Glomerular visceral epithelial cell (primary cell): ENCODE measurements at regions not wholly inside any gene's neighbourhood (a gene's known extent, or its start where the extent isn't known, plus 50 kb on each side); places are given as distances from the start of the nearest gene placed in this dataset.
A peak's percentile ranks its signal among the peaks of the same experiment; 100 is the strongest.
"Not testable (repeated sequence)": the region's sequence is repeated elsewhere in the genome, so short reads cannot be mapped to it uniquely, and the experiment has no call there.

Source experiments
- DNase-seq: peaks from one replicate; pipeline ENCODE4 v3.0.0-alpha.2; 2016; ENCODE audit errors: extremely low spot score

DNA sequence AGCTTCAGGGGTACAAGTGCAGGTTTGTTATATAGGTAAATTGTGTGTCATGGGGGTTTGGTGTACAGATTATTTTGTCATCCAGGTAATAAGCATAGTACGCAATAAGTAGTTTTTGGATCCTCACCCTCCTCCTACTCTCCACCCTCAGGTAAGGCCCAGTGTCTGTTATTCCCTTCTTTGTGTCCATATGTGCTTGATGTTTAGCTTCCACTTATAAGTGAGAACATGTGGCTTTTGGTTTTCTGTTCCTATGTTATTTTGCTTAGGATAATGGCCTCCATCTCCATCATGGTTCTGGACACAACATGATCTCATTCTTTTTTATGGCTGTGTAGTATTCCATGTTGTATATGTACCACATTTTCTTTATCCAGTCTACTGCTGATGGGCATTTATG is 298.4 kb downstream of the LIG4 start:
- DNase-seq: not testable (repeated sequence)

DNA sequence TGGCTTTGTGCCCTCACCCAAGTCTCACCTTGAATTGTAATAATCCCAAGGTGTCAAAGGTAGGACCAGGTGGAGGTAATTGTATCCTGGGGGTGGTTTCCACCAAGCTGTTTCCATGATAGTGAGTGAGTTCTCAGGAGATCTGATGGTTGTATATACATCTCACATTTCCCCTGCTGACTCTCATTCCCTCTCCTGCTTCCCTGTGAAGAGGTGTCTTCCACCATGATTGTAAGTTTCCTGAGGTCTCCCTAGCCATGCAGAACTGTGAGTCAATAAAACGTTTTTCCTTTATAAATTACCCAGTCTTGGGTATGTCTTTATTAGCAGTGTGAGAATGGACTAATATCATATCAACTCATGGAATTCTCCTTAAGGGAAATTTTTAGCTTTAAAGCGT is 302.6 kb downstream of the LIG4 start:
- no peak for DNase-seq

DNA sequence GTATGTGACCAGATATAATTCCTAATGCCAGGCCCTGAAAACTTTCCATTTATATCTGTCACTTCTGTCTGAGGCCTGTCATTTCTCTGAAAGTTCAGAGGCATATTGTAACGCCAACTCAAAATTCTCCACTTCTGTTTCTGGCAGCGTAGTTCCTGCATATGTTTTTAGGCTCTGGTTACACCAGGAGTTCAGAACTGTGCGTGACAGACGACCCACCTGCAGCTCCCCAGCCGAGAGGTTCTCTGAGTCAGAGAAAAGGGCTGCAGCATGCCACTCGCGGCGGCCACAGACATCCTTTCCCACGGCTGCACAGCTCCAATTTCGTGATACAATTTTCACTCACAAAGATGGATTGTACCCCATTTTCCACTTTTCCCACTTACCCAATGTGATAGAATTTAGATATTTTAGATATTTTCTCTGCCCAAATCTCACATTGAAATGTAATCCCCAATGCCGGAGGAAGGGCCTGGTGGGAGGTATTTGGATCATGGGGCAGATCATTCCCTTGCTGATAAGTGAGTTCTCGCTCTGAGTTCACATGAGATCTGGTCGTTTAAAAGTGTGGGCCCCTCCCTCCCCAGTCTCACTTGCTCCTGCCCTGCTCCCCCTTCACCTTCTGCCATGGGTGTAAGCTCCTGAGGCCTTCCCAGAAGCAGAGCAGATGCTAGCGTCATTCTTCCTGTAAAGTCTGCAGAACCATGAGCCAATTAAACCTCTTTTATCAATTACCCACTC is 308.1 kb downstream of the LIG4 start:
- peak; percentile 60 for DNase-seq

DNA sequence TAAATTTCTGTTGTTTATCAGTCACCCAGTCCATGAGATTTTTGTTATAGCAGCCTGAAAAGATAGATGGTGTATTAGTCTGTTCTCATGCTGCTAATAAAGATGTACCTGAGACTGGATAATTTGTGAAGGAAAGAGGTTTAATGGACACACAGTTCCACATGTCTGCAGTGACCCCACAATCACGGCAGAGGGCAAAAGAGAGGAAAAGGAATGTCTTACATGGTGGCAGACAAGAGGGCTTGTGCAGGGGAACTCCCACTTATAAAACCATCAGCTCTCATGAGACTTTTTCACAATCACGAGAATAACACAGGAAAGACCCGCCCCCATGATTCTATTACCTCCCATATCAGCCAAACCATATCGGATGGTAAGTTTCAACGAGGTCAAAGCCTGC is 309.2 kb downstream of the LIG4 start:
- no peak for DNase-seq

DNA sequence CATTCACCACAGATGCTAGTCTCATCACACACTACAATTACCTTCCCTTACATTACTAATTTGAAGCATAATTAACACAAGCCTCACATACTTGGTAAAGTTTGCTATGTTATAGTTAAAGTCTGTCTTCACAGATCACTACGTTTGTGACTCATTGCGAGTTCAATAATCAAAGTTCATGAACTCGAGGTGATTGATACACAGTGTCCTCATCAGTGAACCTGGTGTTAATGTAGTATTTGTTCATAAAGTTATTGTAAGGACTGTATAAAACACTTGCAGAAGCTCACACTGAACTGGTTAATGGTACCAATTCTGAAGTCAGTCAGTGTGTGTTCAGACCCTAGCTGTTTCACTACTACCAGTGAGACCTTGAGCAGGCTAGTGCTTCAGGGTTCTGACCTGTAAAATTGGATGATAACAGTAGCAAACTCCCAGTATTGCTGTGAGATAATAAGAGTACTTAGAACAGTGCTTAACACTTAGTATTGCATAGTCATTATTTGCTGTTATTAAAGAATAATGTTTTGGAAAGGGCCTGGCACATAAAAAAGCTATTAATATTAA is 313.3 kb downstream of the LIG4 start:
- no peak for DNase-seq

DNA sequence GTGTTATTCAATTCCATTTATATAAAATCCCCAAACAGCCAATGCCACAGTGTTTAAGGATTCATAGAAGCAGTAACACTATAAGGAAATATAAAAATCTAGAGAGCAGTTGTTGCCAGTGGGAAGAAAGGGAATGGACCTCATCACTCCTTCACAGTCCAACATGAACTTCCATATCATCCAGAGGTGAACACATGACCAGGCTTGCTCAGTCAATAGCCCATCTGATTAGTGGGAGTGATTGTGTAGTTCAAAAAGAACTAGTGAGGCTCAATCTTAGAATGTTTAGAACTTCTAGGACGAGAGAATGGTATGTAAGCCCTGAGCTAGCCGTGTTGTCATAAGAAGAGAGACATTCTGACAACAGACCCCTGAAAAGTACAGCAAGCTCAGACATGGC is 314.1 kb downstream of the LIG4 start:
- DNase-seq: no peak

DNA sequence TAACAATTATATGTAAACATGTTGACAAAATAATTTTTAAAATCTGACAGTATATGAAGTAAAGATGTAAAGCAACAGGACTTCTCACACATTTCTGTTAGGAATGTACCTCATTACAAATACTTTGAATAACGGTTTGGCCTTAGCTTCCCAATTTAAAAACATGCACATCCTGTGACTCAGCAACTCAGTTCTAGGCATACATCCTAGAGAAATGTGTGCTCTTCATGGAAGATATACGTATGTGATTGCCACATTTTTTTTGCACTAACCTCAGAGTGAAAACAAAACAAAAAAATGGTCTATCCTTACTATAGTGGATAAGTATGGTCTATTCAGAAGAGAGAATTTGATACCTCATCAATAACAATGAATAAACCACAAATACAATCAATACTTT is 314.6 kb downstream of the LIG4 start:
- DNase-seq: no peak

DNA sequence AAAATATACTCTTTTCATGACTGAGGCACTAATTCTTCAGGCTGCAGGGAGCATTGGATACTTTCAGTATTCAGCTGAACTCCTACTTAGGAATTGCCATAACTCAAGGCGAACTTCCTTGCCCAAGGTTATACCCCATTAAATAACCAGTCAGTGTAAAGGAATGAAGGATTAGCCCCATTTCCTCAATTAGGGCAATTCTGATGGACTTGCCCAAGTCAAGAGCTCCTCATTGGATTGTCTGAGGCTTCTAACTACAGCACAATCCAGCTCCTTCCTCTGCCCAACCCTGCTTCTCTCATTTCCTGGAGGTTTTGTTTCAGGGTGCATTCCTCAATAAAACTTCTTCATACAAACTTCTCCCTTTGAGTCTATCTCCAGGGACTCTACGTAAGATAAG is 329.2 kb downstream of the LIG4 start:
- DNase-seq: no peak

DNA sequence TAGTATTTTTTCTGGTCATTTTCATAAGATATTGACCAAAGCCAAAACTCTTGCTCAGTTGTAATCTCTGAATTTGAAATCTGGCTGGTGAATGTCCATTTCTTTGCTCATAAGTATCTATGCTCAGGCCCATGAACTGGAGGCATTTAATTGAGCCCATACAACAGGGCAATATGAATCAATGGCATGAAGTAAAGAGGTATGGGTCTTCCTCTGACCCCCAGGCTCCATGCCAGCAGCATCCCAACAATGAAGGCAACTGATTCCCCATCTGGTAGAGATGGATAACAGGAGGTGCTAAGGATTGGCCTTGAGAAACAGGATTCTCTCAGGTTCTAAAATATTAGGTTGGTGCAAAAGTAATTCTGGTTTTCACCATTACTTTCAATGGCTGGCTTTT is 330.8 kb downstream of the LIG4 start:
- DNase-seq: no peak

DNA sequence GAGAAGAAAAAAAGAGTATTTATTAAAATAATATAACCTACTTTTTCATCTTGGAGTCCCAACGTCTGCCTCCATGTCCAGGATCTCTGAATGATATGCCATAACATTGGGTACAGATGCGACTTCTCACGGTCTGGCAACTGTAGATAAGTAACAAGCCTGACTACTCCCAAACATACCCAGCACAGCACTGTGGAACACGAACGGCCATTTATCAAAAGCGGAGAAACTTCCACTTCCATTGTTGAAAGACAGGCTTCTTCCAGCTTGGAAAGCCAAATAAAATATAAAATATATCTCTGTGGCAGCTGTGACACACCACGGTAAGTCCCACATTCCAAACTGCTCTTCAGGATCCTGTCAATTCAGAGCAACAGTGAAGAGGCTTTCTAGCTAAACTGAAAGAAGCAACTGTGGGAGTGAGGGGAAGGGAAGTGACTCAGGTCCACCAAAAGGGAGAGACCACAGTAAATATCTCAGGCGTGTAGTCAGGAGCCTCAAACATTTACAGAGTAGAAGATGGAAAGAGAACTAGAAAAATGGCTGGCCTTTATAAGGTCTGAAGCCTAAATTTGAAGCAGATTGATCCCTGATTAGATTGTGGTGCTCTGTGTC is 331.7 kb downstream of the LIG4 start:
- peak; percentile 78 for DNase-seq

DNA sequence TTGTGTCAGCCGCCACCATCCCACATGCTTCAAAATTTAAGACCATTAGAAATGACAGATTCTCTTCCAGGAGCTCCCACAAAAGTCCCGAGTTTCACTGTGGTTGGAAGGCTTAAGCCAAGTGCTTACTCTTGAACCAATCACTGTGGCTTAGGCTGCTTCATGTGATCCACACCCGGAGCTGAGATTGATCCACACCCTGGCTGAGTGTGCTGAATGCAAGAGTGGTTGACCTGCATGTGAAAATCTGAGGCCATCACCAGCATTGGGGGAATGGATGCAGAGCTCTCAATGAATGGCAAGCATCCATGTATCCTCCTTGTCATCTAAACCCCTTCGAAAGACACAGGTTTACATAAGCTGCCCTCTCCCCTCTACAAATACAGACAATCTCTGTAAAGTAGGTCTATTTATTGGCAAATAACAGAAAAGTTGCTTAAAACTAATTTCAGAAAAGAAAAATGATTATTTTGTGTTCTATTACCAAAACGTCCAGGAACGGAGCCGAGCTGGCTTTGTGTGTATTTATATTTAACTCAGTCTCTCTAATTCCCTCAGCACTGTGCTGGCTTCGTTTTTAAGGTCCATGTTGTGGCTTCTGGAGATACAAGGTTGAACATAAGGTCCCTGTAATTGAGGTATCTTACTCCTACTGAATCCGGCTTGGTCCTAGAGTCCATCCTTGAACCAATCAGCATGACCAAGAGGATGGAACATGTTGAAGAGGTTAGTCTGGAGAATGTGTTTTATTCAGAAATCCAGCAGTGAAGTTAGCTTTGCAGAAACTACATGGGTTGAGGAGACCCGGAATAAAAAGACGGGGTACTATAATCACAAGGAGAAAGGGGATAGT is 332.4 kb downstream of the LIG4 start:
- DNase-seq: no peak

DNA sequence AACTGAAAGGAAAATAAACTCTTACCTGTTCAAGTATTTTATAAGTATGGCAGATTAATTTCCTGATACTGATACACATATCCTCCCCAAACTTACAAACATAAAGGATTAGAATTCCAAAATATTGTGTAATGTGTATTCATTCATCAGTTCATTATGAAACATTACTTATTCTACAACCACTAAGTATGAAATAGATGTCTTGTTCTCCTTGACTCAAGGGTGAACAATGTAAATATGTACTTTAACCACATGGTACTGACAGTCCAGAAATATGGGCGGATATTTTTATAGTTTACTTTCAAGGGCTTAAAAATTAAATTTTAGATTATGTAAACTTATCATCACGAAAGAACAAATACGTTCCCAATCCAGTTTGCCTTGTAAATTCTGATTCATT is 334.0 kb downstream of the LIG4 start:
- DNase-seq: no peak

DNA sequence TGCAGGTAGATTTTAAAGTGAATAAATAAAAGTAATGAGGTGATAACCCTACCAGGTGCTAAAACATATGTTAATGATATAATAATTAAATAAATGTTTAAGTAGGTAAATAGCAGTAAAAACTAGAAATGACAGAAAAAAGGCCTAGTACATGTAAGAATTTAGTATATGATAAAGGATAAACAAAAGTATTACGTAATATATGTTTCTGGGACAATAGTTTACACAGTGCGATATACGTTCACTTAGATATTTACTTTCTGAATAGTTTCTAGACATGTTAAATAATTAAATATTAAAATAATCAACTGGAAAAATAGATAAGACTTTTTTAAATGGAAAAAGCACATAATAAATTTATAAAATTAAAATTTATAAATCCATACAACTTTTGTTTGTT is 340.9 kb downstream of the LIG4 start:
- no peak for DNase-seq

DNA sequence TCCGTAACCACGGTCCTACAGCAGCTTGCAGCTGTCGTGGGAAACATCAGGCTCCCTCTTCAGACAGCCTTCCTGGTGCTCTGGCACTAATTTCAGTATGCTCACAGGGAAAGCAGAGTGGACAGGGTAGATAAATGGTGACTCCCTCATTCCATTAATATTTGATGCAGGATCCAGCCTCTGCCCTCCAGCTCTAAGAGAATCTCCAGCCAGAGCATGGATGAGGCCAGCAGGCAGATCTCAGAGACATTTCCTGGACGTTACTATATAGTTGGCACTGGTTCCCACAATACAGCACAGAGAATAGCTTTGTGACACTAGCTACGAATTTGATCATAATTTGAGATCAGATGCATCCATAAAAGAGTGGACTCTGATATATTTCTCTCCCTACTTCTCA is 341.4 kb downstream of the LIG4 start:
- no peak for DNase-seq

DNA sequence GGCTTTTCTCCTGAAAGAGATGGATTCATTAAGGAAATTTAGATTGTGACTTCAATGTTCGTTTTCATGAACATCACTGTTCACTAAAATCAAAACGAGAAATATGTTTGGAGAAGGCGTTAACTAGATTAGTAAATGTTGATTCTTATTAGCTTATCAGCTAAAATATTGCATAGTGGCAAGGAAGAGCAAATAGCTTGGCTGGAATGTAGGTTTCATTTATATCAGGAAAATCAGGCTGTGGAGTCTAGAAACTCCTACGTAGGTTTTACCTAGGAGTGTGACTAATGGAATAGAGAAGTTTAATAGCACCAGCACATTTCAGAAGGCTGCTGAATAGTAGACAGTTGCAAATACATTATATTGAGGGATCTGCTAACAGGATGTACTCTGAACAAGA is 344.9 kb downstream of the LIG4 start:
- DNase-seq: no peak

DNA sequence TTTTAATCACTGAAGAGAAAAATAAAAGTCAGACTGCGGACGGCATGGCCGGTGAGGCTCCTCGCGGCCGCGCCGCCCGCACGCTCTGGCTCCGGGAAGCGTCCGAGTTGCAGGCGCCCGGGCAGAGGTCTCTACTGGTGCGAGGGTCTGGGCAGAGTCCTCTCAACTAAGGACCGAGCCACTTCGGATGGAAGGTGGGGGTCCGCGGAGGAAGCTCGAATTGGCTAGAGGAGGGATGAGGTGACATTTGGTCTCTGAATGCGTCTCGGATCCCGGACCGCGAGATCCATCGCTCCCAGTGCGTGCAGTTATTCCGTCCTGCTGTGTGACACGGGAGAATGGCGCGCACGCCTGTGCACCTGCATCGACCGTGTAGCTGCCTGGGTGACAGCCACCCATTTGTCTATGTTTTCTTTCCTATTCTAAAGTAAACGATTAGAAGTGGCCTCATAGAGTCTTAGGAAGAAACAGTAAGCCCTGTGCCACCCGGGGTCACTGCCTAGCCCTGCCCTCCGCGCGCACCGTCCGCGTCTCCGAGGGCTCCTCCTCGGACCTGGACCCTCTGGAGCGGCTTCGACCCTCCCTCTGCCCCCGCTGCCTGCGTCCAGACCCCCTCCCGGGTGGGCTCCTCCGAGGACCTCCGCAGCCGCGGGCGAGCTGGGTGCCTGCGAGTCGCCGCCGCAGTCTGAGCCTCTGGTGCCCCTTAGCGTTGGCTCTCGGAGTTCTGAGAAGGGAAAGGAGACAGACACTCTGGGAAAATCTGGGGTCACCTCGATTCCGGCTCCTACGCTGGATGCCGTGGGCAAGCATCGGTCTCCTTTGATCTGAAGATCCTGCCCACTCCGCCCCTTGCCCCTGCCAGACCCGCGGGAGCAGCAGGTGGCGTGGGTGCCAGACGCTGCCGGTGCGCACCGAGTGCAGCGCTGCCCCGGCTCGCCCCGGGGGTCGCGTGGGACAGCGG is 347.4 kb downstream of the LIG4 start:
- DNase-seq: peak; percentile 56

DNA sequence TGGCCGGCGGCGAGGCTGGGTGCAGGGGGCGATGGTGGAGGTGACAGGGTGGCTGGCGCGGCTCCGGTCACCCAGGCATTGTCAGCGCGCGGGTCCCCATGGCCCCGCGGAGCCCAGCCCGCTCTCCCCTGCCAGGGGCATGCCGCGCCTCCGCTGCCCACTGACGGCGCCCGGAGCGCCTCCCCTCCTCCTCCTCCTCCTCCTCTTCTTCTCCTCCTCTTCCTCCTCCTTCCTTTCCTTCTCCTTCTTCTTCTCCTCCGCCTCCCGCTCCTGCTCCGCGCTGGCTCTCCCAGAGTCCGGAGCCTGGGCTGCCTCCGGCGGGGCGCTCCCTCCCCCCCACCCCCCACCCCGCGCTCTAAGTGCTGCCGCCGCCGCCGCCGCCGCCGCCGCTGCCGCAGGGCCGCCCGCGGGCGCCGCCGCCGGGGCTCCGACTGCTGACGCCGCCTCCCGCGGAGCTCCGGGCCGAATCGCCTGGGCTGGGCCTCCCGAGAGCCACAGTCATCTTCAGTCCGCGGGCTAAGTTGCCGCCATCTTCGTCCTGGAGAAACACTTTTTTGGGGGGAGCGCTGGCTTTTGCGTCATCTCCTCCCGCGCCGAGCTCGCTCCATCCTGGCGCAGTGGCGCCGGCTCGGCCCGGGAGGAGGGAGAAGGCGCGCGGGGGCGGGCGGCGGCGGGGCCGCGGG is 348.3 kb downstream of the LIG4 start:
- DNase-seq: peak; percentile 63

DNA sequence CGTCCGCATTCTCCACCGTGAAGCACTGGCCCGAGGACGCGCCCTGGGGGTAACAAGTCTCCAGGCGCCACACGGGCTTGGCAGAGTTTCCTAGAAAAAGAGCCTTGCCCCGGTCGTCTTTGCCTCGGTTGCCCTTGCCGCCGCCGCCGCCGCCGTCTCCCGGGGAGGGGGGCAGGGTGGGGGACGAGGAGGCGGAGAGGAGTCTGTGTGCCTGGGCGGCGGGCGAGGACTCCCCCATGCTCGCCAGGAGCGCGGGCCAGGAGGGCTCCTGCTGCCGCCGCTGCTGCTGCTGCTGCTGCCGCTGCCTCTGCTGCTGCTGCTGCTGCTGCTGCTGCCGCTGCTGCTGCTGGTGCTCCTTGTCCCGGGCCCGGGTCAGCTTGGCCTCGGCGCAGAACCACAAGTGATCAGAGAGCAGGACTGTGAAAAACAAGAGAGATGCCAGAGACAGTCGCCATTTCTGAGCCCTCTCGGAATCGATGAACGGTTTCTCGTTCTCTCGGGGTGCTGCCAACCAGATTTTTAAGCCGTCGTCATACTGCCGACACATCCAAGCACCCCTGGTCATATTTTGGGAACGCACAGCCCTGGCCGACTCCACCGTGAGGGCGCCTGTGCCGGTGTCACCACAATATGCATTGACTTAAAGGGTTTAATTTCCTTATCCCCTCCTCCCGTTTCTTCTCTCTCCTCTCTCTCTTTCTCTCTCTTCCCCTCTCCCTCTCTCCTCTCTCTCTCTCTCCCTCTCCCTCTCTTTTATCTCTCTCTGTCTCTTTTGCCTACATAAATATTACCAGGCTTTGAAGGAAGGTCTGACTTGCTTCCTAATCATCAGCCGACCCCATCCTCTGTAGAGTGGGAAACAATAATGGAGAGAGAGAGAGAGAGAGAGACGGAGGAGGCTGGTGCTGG is 349.1 kb downstream of the LIG4 start:
- peak; percentile 69 for DNase-seq

DNA sequence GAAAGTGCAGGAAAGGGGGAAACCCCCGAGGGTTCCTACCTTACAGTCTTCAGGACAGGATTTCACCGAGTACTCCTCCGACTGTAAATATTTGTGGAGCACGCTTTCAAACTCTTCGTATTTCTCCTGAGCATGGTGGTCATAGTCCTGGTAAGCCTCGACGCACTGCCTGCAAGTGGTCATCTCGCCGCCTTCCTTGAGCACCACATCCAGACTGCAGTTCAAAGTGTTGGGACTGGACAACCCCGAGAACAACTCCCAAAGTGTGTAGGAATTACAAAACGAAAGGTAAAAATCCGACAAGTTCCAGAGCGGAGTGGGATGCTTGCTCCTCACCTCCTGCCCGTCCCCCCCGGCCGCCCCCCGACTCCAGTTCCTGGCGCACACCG is 349.7 kb downstream of the LIG4 start:
- peak; percentile 31 for DNase-seq

DNA sequence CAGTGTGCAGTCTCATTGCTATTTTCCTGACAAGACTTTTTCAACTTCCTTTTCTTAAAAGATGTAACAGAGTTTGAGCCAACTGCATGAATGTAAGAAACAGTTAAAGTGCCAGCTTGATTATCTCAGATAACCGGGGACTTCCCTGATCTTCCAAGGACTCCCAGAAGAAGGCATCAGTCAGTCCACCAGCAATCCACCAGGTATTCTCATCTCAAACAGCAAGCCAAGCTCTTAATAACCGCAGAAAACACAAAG is 350.1 kb downstream of the LIG4 start:
- DNase-seq: peak; percentile 10
